WTC11 (cell line): ENCODE measurements at regions not wholly inside any gene's neighbourhood (a gene's known extent, or its start where the extent isn't known, plus 50 kb on each side); places are given as distances from the start of the nearest gene placed in this dataset.

ENCODE experiments used
- ATAC-seq: fragments of 200-7000 bp; cut with Tn5 transposase; 2 replicates; pipeline ENCODE4 v1.10.0; 2021; ENCODE audit warnings: mild to moderate bottlenecking, moderate library complexity
- CTCF ChIA-PET: fragments of 300-600 bp; sonication (Branson Sonifier 250); formaldehyde crosslinking; loops from one replicate; lab custom pipeline; 2021; ENCODE audit warnings: antibody characterized with exemption; lab: Charles Lee
- POLR2A ChIA-PET: fragments of 350-600 bp; sonication (Branson Sonifier 250); formaldehyde crosslinking; loops from one replicate; lab custom pipeline; 2021; ENCODE audit warnings: antibody characterized with exemption; lab: Charles Lee
- DNase-seq: peaks from one replicate; pipeline ENCODE4 v3.0.0; 2021; ENCODE audit warnings: low spot score
- H3K27ac Mint-ChIP-seq: 2 replicates; pipeline ENCODE4 v1.8.0; 2021; ENCODE audit warnings: mixed read lengths
- H3K27me3 Mint-ChIP-seq: 2 replicates; pipeline ENCODE4 v1.8.0; 2021; ENCODE audit warnings: low read depth, mild to moderate bottlenecking, moderate library complexity, mixed read lengths
- H3K36me3 Mint-ChIP-seq: 2 replicates; pipeline ENCODE4 v1.8.0; 2021; ENCODE audit warnings: mixed read lengths
- H3K4me1 Mint-ChIP-seq: 2 replicates; pipeline ENCODE4 v1.8.0; 2022; ENCODE audit warnings: mixed read lengths
- H3K4me3 Mint-ChIP-seq: 2 replicates; pipeline ENCODE4 v1.8.0; 2021; ENCODE audit warnings: mild to moderate bottlenecking, moderate library complexity, mixed read lengths
- H3K9me3 Mint-ChIP-seq: 2 replicates; pipeline ENCODE4 v1.8.0; 2021; ENCODE audit warnings: mixed read lengths
- CREB1 ChIP-seq: sonication (generic); formaldehyde crosslinking; IDR thresholded peaks from 2 replicates; pipeline ENCODE4 v1.8.0; 2023; ENCODE audit warnings: mild to moderate bottlenecking, missing genetic modification reagents
- ESRRA ChIP-seq: sonication (generic); formaldehyde crosslinking; IDR thresholded peaks from 2 replicates; pipeline ENCODE4 v1.8.1; 2022; ENCODE audit warnings: mild to moderate bottlenecking, missing genetic modification reagents, borderline replicate concordance
- ETV6 ChIP-seq: sonication (generic); formaldehyde crosslinking; IDR thresholded peaks from 2 replicates; pipeline ENCODE4 v1.8.1; 2022; ENCODE audit warnings: mild to moderate bottlenecking, missing genetic modification reagents
- FOXK1 ChIP-seq: sonication (generic); formaldehyde crosslinking; IDR thresholded peaks from 2 replicates; pipeline ENCODE4 v1.8.0; 2022; ENCODE audit warnings: mild to moderate bottlenecking, moderate library complexity, missing genetic modification reagents
- GRHL2 ChIP-seq: fragments of 250-450 bp; sonication (Bioruptor Pico); IDR thresholded peaks from 2 replicates; pipeline ENCODE4 v1.8.0; 2022; ENCODE audit warnings: mild to moderate bottlenecking, moderate library complexity; ENCODE audit not compliant: insufficient replicate concordance, severe bottlenecking
- MXD4 ChIP-seq: fragments of 250-450 bp; sonication (Bioruptor Pico); IDR thresholded peaks from 2 replicates; pipeline ENCODE4 v1.8.0; 2021; ENCODE audit warnings: mild to moderate bottlenecking, moderate library complexity, borderline replicate concordance
- NR1H2 ChIP-seq: sonication (generic); formaldehyde crosslinking; IDR thresholded peaks from 2 replicates; pipeline ENCODE4 v1.9.0; 2021; ENCODE audit warnings: mild to moderate bottlenecking, moderate library complexity, missing genetic modification reagents
- NR3C1 ChIP-seq: sonication (generic); formaldehyde crosslinking; conservative IDR thresholded peaks from 2 replicates; pipeline ENCODE4 v1.8.1; 2023; ENCODE audit warnings: low read depth, mild to moderate bottlenecking, missing genetic modification reagents
- RORB ChIP-seq: fragments of 250-450 bp; sonication (Bioruptor Pico); IDR thresholded peaks from 2 replicates; pipeline ENCODE4 v1.9.0; 2021; ENCODE audit warnings: mild to moderate bottlenecking
- SMAD3 ChIP-seq: sonication (generic); formaldehyde crosslinking; IDR thresholded peaks from 2 replicates; pipeline ENCODE4 v1.8.0; 2022; ENCODE audit warnings: missing genetic modification reagents, mild to moderate bottlenecking, borderline replicate concordance
- TEAD4 ChIP-seq: sonication (generic); formaldehyde crosslinking; IDR thresholded peaks from 2 replicates; pipeline ENCODE4 v1.8.0; 2022; ENCODE audit warnings: mild to moderate bottlenecking, missing genetic modification reagents
- TP53 ChIP-seq: sonication (generic); formaldehyde crosslinking; IDR thresholded peaks from 2 replicates; pipeline ENCODE4 v1.8.1; 2023; ENCODE audit warnings: mild to moderate bottlenecking, missing genetic modification reagents
- ZNF121 ChIP-seq: sonication (generic); formaldehyde crosslinking; IDR thresholded peaks from 2 replicates; pipeline ENCODE4 v1.8.0; 2023; ENCODE audit warnings: missing genetic modification reagents
- ZNF232 ChIP-seq: sonication (generic); formaldehyde crosslinking; IDR thresholded peaks from 2 replicates; pipeline ENCODE4 v1.8.0; 2022; ENCODE audit warnings: mild to moderate bottlenecking, missing genetic modification reagents
- ZNF396 ChIP-seq: fragments of 250-450 bp; sonication (Bioruptor Pico); IDR thresholded peaks from 2 replicates; pipeline ENCODE4 v1.8.0; 2021; ENCODE audit warnings: mild to moderate bottlenecking, moderate library complexity, borderline replicate concordance
- ZNF416 ChIP-seq: fragments of 250-450 bp; sonication (Bioruptor Pico); IDR thresholded peaks from 2 replicates; pipeline ENCODE4 v1.9.0; 2021; ENCODE audit warnings: mild to moderate bottlenecking, inconsistent platforms
- ZNF423 ChIP-seq: fragments of 250-450 bp; sonication (Bioruptor Pico); IDR thresholded peaks from 2 replicates; pipeline ENCODE4 v2.1.2; 2022; ENCODE audit warnings: mild to moderate bottlenecking, moderate library complexity
- TF ChIP-seq, protein P1 (sequence below): sonication (generic); formaldehyde crosslinking; IDR thresholded peaks from 2 replicates; pipeline ENCODE4 v1.8.1; 2023; ENCODE audit warnings: mild to moderate bottlenecking, moderate library complexity, missing genetic modification reagents
- TF ChIP-seq, protein P2 (sequence below): fragments of 250-450 bp; sonication (Bioruptor Pico); IDR thresholded peaks from 2 replicates; pipeline ENCODE4 v1.8.0; 2021; ENCODE audit warnings: mild to moderate bottlenecking
- TF ChIP-seq, protein P3 (sequence below): fragments of 250-450 bp; sonication (Bioruptor Pico); IDR thresholded peaks from 2 replicates; pipeline ENCODE4 v1.9.0; 2021; ENCODE audit warnings: mild to moderate bottlenecking
- TF ChIP-seq, protein P4 (sequence below): sonication (generic); formaldehyde crosslinking; IDR thresholded peaks from 2 replicates; pipeline ENCODE4 v1.8.0; 2022; ENCODE audit warnings: mild to moderate bottlenecking, missing genetic modification reagents
- TF ChIP-seq, protein P5 (sequence below): fragments of 200-600 bp; IDR thresholded peaks from 2 replicates; pipeline ENCODE4 v1.8.0; 2022; ENCODE audit warnings: antibody characterized with exemption
- TF ChIP-seq, protein P6 (sequence below): sonication (generic); formaldehyde crosslinking; conservative IDR thresholded peaks from 2 replicates; pipeline ENCODE4 v1.8.1; 2022; ENCODE audit warnings: mild to moderate bottlenecking, missing genetic modification reagents
- TF ChIP-seq, protein P7 (sequence below): sonication (generic); formaldehyde crosslinking; IDR thresholded peaks from 2 replicates; pipeline ENCODE4 v1.8.1; 2023; ENCODE audit warnings: mild to moderate bottlenecking, missing genetic modification reagents, moderate library complexity
- TF ChIP-seq, protein P8 (sequence below): sonication (generic); formaldehyde crosslinking; IDR thresholded peaks from 2 replicates; pipeline ENCODE4 v1.8.1; 2022; ENCODE audit warnings: low read depth, mild to moderate bottlenecking, moderate library complexity, missing genetic modification reagents, borderline replicate concordance

DNA sequence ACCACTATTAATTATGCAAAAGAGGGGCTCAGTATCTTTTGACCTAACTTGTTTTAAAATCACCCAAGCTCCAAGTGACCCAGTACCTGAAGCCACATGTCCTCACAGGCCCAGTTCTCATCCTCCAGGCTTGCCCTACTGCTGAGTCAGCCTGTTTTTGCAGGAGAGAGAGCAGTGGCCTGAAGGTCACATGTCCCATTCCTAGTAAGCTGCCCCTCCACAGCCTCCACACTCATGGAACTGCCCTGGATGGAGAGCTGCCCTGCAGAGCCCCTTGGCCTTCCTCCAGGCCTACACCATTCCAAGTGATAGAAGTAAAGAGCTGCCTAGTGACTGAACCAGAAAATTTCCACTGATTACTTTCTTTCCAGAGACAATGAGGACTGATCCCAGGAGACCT is 139.8 kb upstream of the ST6GALNAC5 start:
- no peaks in the 10 kb centered on the region for H3K27me3 Mint-ChIP-seq
- ChIA-PET CTCF (no interaction called here), POLR2A (no interaction called here)
- no peak overlapping the region for H3K27ac Mint-ChIP-seq
- TF ChIP-seq, protein P1, sequence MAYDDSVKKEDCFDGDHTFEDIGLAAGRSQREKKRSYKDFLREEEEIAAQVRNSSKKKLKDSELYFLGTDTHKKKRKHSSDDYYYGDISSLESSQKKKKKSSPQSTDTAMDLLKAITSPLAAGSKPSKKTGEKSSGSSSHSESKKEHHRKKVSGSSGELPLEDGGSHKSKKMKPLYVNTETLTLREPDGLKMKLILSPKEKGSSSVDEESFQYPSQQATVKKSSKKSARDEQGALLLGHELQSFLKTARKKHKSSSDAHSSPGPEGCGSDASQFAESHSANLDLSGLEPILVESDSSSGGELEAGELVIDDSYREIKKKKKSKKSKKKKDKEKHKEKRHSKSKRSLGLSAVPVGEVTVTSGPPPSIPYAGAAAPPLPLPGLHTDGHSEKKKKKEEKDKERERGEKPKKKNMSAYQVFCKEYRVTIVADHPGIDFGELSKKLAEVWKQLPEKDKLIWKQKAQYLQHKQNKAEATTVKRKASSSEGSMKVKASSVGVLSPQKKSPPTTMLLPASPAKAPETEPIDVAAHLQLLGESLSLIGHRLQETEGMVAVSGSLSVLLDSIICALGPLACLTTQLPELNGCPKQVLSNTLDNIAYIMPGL: no peak
- TF ChIP-seq MXD4 (CRISPR knock-in tag) (no peak), FOXK1 (CRISPR knock-in tag) (no peak), SMAD3 (CRISPR knock-in tag) (no peak), ETV6 (CRISPR knock-in tag) (no peak), CREB1 (no peak), TEAD4 (CRISPR knock-in tag) (no peak), ZNF416 (no peak), NR3C1 (no peak)
- TF ChIP-seq, protein P2, sequence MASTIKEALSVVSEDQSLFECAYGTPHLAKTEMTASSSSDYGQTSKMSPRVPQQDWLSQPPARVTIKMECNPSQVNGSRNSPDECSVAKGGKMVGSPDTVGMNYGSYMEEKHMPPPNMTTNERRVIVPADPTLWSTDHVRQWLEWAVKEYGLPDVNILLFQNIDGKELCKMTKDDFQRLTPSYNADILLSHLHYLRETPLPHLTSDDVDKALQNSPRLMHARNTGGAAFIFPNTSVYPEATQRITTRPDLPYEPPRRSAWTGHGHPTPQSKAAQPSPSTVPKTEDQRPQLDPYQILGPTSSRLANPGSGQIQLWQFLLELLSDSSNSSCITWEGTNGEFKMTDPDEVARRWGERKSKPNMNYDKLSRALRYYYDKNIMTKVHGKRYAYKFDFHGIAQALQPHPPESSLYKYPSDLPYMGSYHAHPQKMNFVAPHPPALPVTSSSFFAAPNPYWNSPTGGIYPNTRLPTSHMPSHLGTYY (CRISPR knock-in tag): no peak
- DNase-seq (no peak), ATAC-seq (no peak)
- H3K4me1 Mint-ChIP-seq: peaks cover 16% of the 10 kb centered on the region
- H3K4me3 Mint-ChIP-seq: no peak overlapping the region
- no peaks in the 10 kb centered on the region for H3K9me3 Mint-ChIP-seq
- H3K36me3 Mint-ChIP-seq: no peaks in the 10 kb centered on the region

DNA sequence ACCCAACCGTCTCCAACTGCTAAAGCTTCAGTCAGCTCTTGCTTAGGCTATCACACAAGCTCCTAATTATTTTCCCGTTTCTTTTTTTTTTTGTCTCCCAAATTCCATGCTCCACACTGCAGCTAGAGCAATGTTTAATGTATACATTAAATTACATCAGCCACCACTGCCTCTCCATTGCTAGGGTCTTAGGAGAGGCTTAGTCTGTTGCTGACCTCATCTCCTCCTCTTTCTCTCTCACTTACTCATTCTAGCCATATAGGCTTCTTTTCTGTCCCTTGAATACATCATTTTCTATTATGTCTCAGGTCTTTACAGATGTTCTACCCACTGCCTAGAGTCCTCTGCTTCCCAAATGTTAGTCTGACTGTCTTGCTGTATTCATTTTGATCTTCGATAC is 138.1 kb upstream of the ST6GALNAC5 start:
- TF ChIP-seq, protein P3, sequence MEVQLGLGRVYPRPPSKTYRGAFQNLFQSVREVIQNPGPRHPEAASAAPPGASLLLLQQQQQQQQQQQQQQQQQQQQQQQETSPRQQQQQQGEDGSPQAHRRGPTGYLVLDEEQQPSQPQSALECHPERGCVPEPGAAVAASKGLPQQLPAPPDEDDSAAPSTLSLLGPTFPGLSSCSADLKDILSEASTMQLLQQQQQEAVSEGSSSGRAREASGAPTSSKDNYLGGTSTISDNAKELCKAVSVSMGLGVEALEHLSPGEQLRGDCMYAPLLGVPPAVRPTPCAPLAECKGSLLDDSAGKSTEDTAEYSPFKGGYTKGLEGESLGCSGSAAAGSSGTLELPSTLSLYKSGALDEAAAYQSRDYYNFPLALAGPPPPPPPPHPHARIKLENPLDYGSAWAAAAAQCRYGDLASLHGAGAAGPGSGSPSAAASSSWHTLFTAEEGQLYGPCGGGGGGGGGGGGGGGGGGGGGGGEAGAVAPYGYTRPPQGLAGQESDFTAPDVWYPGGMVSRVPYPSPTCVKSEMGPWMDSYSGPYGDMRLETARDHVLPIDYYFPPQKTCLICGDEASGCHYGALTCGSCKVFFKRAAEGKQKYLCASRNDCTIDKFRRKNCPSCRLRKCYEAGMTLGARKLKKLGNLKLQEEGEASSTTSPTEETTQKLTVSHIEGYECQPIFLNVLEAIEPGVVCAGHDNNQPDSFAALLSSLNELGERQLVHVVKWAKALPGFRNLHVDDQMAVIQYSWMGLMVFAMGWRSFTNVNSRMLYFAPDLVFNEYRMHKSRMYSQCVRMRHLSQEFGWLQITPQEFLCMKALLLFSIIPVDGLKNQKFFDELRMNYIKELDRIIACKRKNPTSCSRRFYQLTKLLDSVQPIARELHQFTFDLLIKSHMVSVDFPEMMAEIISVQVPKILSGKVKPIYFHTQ (CRISPR knock-in tag): no peak
- TF ChIP-seq, protein P4, sequence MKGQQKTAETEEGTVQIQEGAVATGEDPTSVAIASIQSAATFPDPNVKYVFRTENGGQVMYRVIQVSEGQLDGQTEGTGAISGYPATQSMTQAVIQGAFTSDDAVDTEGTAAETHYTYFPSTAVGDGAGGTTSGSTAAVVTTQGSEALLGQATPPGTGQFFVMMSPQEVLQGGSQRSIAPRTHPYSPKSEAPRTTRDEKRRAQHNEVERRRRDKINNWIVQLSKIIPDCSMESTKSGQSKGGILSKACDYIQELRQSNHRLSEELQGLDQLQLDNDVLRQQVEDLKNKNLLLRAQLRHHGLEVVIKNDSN (CRISPR knock-in tag): no peak
- TF ChIP-seq ESRRA (no peak), RORB (CRISPR knock-in tag) (no peak), ZNF121 (no peak)
- TF ChIP-seq, protein P5, sequence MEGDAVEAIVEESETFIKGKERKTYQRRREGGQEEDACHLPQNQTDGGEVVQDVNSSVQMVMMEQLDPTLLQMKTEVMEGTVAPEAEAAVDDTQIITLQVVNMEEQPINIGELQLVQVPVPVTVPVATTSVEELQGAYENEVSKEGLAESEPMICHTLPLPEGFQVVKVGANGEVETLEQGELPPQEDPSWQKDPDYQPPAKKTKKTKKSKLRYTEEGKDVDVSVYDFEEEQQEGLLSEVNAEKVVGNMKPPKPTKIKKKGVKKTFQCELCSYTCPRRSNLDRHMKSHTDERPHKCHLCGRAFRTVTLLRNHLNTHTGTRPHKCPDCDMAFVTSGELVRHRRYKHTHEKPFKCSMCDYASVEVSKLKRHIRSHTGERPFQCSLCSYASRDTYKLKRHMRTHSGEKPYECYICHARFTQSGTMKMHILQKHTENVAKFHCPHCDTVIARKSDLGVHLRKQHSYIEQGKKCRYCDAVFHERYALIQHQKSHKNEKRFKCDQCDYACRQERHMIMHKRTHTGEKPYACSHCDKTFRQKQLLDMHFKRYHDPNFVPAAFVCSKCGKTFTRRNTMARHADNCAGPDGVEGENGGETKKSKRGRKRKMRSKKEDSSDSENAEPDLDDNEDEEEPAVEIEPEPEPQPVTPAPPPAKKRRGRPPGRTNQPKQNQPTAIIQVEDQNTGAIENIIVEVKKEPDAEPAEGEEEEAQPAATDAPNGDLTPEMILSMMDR: no peak
- TF ChIP-seq, all 79 proteins: peak for 0
- no peaks in the 10 kb centered on the region for H3K27me3 Mint-ChIP-seq
- ATAC-seq (no peak), DNase-seq (no peak)
- no peaks in the 10 kb centered on the region for H3K36me3 Mint-ChIP-seq
- no peak overlapping the region for H3K4me3 Mint-ChIP-seq
- ChIA-PET POLR2A (no interaction called here), CTCF (no interaction called here)
- no peak overlapping the region for H3K27ac Mint-ChIP-seq
- peaks cover 12% of the 10 kb centered on the region for H3K4me1 Mint-ChIP-seq
- no peaks in the 10 kb centered on the region for H3K9me3 Mint-ChIP-seq

DNA sequence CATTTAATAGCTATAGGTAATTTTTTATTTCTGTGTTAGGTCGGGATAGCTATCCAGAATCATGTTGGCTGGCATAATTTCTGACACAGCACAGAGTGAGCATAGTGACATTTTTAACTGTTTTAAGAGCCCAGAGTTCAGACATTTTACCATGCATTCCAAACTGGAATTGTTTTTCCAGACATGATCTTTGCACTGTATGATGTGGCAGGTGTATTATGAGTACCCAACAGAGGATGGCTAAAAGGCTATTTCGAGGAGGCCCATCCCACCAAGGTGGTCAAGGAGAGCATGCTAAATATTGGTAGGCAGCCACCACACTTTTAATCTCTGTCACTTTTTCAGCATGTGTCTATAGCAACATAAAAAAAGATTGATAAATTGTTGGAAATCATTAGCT is 137.3 kb upstream of the ST6GALNAC5 start:
- ChIA-PET CTCF (no interaction called here), POLR2A (no interaction called here)
- DNase-seq: no peak
- H3K4me3 Mint-ChIP-seq: no peak overlapping the region
- H3K9me3 Mint-ChIP-seq: peaks cover 3% of the 10 kb centered on the region
- H3K27me3 Mint-ChIP-seq: no peaks in the 10 kb centered on the region
- H3K27ac Mint-ChIP-seq: no peak overlapping the region
- no peak for ATAC-seq
- no peaks in the 10 kb centered on the region for H3K36me3 Mint-ChIP-seq
- H3K4me1 Mint-ChIP-seq: peaks cover 12% of the 10 kb centered on the region
- TF ChIP-seq NR1H2 (CRISPR knock-in tag) (no peak), ZNF423 (CRISPR knock-in tag) (no peak), ZNF232 (CRISPR knock-in tag) (no peak), TP53 (CRISPR knock-in tag) (no peak), GRHL2 (no peak), ZNF396 (CRISPR knock-in tag) (no peak)
- TF ChIP-seq, protein P6, sequence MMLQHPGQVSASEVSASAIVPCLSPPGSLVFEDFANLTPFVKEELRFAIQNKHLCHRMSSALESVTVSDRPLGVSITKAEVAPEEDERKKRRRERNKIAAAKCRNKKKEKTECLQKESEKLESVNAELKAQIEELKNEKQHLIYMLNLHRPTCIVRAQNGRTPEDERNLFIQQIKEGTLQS (CRISPR knock-in tag): no peak
- TF ChIP-seq, protein P7, sequence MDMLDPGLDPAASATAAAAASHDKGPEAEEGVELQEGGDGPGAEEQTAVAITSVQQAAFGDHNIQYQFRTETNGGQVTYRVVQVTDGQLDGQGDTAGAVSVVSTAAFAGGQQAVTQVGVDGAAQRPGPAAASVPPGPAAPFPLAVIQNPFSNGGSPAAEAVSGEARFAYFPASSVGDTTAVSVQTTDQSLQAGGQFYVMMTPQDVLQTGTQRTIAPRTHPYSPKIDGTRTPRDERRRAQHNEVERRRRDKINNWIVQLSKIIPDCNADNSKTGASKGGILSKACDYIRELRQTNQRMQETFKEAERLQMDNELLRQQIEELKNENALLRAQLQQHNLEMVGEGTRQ: no peak
- TF ChIP-seq, protein P8, sequence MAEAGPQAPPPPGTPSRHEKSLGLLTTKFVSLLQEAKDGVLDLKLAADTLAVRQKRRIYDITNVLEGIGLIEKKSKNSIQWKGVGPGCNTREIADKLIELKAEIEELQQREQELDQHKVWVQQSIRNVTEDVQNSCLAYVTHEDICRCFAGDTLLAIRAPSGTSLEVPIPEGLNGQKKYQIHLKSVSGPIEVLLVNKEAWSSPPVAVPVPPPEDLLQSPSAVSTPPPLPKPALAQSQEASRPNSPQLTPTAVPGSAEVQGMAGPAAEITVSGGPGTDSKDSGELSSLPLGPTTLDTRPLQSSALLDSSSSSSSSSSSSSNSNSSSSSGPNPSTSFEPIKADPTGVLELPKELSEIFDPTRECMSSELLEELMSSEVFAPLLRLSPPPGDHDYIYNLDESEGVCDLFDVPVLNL: no peak
